ENCODE measurements at regions not wholly inside any gene's neighbourhood (a gene's known extent, or its start where the extent isn't known, plus 50 kb on each side); places are given as distances from the start of the nearest gene placed in this dataset.
"Not testable (repeated sequence)": the region's sequence is repeated elsewhere in the genome, so short reads cannot be mapped to it uniquely, and the experiment has no call there.

DNA sequence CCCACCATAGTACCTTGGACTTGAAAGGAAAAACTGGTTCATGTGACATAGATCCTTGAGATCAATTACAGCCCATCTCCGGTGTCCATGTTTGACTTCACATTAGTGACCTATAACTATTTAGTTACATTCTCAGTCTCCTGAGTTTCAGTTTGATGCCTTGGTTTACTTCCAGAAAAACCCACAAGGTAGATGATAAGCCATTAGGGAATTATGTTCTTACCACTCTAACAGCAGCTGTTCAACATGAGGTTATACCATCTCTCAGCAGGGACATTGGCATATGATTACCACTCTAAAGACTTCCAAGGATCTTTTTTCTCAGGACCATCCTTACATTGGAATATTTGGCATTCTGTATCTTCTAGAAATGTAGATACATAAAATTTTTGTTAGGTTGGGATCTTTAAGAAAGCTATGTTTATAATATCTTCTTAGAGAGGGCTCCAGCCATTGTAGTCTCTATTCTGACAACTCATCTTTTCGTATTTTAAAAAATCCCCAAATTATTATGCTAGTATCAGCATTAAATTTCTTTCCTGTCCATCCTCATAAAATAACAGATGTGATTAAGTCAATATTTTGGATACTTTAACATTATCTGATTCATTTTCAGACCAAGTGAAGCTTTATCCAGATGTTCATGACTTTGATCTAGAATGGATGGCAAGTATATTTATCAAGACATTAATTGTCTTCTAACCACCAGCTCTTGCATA, 258.9 kb downstream of the RDH14 start:
- DNase-seq = no peak

DNA sequence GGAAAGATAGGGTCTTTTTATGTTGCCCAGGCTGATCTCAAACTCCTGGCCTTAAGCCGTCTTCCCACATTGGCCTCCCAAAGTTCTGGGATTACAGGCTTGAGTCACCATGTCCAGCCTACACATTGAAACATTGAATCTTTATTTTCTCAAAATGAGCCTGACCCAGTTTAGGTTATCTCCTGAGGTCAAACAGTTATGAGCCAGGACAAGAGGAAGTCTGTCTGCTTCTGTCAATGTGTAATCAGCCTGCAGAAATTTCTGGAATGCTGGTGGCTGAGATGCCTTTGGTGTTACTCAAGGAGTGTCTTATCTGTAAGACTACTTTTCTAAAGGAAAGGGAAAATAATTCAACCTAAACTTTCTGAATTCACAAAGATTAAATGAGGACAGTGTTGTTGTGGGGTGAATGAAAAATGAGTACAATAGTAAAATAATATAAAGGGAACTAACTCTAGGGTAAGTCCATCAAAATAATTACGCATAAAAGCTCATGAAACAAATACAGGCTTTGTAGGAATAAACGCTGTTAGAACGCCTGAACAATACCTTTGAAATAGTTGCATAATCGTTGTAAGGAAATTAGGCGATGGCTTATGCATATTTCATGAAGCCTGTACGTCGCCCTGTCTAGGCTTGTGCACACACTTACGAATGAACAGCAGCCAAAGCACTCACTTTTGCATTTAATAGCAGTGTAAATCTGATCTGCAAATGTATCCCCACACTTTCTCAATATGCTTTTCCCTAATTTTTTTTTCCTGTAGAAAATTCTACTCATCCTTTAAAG, 260.8 kb downstream of the RDH14 start:
- no peak for DNase-seq

DNA sequence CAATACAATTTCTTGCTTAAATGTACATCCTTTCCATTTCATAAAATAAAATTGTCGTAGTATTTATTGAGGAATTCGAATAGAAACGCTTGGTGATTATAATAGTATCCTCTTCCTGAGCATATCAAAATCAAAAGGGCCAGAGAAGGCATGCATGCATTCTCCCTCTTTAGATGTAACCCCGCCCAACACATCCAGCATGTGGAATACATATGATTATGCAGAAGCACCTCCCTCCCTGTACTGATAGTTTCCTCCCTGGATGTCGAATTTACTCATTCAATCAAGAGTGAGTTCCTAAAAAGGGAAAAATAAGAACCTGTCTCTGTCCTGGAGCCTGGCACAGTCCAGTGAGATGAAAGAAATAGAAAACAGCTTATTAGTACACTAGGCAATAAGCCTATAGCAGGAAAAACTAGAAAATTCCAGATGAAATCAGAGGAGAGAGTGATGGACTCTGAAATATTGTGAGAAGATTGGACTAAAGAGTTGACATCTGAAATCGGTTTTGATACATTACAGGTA, 262.9 kb downstream of the RDH14 start:
- DNase-seq = no peak

DNA sequence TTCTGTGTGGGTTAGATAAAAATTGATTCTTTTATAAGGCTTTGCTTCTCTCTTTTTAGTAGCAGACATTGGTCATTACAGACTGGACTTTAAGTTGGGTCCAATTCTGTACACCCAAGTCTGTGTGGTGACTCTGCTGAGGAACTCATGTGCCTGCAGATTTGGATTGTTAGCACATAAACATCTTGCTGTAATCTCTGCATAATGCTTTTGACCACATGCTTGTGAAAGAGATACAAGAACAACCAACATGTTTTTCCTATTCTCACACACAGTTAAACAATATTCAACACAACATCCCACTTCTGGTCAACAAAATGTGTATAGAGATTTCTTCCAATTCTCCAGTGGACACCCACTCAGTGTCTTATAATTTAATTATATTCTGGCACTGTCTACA, 270.1 kb downstream of the RDH14 start:
- no peak for DNase-seq

DNA sequence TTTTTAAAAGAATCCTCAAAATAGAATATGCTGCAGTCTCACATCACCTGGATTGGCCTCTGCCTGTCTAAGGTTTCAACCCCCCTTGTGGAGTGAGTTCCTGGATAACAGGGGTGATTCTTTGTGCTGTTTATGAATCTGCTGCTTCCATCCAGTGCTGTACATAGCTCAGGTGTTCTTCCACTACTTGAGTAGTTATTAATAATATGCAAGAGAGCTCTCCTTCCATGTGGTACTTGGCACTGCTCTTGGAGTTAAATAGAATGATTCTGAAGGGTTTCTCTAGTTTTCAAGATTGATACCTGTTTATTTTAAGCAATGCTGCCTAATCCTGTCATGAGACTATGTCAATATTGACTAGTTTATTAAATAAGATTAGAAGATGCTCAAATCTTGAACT, 273.6 kb downstream of the RDH14 start:
- DNase-seq = no peak

DNA sequence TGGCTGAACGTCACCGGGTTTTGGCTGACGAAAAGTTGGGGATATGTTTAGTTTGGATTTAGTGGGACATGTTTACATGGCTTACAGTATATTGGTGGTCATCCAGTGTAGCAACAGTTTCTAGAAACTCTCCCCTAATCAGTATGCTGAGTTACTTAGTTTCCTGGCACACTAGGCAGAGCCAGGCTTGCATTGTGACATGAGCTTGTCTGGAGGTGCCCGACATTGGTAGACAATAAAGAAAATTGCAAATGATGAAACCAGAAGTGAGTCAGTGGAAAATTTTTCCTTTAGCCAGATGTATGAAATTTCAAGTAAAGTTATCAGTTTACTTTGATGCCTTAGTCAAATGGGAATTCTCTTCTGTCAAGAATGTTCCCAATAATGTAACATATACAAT, 276.1 kb downstream of the RDH14 start:
- DNase-seq = no peak

DNA sequence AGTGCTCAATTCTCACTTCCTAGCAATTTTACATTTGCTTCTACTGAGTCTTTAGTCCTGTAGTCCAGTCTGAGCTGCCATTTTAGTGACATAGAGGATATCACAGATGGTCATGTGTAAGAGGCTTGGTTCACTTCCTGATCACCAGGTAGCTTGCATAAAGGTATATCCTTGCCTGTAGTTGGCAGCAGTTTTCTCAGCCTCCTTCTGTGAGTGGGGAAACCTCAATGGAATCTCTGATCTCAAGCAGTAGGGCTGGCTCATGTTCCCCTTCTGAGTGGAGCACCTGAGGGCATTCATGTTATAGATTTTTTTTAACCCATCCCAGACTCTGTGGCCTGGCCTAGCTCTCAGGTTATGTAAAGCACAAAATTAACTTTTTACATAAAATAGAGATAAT, 278.4 kb downstream of the RDH14 start:
- no peak for DNase-seq

DNA sequence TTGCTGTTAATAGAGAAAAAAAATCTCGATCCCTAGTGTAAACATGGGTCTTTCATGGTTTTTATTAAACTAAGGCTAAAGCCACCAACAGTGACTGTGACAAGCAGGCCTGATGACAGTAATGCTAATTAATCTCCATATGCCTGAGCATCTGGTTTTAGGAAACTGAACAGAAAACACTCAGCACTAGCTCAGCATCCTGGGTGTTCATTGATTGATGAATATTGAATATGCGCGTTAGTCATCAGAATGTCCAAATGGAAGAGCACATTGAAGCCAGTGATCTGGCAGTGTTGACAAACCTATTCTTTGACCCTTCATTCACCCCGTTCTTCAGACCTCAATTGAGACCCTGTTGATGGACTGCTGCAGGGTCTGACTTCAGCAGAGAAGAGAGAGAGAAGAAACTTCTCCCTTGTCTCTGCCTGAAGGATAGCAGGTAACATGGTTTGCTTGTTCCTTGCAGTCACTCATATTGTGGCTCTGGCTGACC, 283.8 kb downstream of the RDH14 start:
- DNase-seq = no peak

DNA sequence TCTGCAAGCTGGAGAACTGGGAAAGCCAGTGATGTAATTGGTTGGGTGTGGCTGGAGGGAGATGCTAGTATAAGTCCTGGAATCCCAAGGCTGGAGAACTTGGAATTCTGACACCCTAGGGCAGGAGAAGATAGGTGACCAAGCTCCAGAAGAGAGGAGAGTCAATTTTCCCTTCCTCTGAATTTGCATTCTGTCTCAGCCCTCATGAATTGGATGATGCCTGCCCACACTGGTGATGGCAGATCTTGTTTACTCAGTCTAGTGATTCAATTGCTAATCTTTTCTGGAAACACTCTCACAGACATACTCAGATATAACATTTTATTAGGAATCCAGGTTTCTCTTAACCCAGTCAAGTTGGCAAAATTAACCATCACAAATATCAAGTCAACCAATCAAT, 287.2 kb downstream of the RDH14 start:
- DNase-seq = no peak

DNA sequence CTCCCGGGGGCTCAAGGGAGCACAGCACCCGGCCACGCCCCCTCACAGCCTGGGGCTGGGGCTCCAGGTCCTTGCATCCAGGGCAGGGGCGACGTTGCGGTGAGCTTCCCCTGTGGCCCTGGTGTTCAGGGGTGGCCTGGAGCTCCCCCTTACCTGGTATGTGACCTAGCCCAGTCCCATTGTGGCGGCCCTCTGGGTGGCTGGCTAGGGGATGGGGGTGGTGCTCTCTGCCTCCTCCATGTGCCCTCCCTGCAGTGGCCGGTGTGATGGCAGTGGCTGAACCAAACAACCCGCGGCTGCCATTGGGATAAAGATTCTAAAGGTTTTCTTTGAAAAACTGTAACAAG, 288.3 kb downstream of the RDH14 start:
- DNase-seq = no peak

DNA sequence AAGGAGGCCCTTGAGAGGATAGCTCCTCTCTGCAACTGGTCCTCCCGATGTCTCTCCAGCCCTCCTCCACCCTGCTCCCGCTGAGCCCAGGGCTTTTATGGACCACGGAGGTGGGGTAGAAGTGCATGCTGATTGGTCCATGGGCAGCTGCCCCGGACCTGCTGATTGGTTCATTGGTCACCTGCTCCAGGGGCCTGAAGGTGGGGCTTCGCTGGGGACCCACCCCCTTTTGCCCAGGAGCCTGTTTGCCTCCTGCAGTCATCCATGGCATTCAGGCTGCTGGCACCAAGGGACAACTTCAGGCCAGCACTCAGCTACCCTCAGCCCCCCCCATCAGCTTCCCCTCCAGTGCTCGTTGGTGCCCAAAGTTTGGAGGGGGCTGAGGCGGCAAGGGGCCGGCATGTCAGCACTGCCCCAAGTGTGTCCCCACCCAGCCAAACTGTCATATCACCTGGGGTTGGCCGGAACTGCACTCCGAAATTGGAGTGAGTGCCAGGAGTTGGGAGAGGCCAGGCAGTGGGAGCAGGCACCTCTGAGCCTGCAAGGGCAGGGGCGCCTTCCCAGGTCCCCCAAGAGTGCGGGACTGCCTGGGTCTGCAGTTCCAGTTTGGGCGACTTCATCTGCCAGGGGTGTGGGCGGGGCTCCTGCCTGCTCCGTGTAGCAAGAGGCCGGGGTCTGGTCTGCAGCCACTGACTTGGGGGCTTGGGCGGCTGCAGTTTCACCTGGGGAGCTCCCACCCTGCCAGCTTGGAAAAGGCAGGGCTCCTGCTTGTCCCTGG, 288.9 kb downstream of the RDH14 start:
- no peak for DNase-seq

DNA sequence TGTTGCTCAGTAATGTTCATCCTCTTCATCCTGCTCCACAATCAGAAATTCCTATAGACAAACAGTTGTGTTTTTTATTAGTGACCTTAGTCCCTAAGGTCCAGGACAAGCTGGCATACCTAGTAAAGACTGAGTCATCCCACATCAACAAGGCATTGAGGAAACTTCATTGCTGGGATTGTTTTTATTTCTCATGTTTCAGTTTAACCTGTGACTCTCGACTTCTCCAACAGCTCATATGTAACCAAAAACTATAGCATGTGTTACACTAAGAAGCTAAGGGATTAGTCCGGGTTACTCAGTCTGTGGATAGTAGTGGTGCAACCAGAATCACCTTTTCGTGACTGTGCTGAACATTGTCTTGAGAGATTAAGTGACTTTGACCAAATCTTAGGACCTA, 292.1 kb downstream of the RDH14 start:
- no peak for DNase-seq

DNA sequence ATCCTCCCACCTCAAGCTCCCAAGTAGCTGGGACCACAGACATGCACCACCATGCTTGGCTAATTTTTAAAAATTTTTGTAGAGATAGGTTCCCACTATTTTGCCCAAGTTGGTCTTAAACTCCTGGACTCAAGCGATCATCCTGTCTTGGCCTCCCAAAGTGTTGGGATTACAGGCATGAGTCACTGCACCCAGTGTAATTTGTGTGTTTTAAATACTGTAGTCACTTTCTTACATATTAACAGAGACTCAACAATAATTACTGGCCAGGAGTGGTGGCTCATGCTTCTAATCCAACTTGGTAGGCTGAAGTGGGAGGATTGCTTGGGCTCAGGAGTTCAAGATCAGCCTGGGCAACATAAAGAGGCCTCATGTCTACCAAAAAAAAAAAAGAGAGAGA, 293.0 kb downstream of the RDH14 start:
- DNase-seq = no peak

DNA sequence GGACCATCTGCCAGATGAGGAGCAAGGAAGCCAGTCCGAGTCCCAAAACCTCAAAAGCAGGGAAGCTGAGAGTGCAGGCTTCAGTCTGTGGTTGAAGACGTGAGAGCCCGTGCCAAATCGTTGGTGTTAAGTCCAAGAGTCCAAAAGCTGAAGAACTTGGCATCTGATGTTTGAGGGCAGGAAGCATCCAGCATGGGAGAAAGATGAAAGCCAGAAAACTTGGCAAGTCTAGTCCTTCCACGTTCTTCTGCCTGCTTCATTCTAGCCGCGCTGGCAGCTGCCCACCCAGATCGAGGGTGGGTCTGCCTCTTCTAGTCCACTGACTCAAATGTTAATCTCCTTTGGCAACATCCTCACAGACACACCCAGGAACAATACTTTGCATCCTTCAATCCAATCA, 293.8 kb downstream of the RDH14 start:
- DNase-seq = not testable (repeated sequence)

DNA sequence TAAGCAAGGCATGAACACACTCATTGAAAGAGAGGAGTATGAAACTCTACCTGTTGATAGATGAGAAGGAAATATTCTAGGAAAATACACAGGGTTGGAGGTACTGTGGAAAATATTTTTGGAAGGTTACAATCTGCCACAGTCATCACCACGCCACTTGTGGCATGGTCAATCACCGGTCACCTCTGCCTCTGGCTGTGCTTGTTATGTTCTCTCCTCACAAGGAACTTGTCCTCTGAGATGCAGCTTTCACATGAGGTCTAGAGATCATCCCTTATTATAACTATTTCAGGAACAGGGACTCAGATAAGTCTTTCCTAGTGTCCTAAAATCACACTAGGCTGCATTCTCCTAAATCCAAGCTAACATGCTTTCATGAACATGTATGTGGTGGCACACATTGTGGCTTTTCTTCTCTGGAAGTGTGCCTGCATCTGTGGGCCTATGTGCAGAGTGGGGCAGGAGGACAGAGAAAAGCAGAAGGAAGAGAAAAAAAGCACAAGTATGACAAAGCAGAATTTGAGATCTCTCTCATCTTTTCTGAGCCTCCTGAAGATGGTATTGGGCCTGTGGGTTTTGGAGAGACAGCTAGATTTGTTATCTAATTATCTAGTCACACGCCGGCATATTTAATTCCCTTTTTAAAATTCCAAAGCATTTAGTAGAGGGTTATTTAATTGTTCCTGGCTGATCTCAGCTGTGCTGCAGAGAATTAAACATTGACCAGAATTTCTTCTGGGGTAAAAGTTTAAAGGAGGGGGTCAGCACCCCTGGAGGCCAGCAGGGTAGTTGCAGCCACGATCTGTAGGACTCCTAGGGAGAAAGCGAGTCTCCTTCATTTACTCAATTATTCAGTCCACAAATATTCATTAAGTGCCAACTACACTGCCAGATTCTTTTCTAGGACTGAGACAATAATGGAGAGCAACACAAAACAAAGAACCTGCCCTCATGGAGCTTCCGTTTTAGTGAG, 294.6 kb downstream of the RDH14 start:
- no peak for DNase-seq

DNA sequence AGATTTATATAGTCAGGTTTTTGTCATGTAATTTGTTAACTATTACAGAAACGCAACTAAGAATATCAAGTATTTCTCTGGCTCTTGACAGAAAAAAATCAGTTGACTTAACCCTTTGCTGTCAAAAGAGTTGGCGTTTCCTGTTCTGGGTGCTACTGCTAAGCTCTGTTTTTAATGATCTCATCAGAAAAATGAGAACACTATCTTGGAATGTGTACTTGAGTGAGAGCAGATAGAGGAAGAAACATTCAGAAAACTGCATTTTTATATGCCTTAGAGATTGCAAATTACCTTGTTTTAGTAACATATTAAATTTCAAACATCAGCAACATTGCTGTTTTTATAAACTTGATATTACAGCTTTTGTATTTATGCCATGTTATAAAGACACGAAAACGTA, 297.9 kb downstream of the RDH14 start:
- no peak for DNase-seq

DNA sequence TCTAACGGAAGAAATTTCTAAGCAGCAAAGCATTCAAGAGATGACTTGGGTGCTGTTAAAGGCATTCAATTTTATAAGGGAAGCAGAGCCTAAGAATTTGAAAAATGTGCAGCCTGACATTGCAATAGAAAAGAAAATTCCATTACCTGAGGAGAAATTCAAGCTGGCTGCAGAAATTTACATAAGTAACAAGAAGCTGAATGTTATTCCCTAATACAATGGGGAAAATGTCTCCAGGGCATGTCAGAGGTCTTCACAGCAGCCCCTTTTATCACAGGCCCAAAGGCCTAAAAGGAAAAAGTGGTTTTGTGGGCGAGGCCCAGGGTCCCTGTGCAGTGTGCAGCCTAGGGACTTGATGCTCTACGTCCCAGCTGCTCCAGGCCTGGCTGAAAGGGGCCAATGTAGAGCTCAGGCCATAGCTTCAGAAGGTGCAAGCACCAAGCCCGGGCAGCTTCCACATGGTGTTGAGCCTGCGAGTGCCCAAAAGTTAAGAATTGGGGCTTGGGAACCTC, 306.7 kb downstream of the RDH14 start:
- no peak for DNase-seq

DNA sequence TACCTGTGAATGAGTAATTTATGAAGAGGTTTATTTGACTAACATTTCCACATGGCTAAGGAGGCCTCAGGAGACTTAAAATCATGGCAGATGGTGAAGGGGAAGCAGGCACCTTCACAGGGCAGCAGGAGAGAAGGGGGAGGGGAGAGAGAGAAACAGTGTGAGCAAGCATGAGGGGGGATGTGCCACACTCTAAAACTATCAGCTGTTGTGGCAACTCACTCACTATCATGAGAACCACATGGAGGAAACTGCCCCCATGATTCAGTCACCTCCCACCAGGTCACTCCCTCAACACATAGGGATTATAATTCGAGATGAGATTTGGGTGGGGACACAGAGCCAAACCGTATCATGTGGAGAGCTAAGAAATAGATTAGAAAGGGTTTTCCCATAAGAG, 309.0 kb downstream of the RDH14 start:
- DNase-seq = no peak

DNA sequence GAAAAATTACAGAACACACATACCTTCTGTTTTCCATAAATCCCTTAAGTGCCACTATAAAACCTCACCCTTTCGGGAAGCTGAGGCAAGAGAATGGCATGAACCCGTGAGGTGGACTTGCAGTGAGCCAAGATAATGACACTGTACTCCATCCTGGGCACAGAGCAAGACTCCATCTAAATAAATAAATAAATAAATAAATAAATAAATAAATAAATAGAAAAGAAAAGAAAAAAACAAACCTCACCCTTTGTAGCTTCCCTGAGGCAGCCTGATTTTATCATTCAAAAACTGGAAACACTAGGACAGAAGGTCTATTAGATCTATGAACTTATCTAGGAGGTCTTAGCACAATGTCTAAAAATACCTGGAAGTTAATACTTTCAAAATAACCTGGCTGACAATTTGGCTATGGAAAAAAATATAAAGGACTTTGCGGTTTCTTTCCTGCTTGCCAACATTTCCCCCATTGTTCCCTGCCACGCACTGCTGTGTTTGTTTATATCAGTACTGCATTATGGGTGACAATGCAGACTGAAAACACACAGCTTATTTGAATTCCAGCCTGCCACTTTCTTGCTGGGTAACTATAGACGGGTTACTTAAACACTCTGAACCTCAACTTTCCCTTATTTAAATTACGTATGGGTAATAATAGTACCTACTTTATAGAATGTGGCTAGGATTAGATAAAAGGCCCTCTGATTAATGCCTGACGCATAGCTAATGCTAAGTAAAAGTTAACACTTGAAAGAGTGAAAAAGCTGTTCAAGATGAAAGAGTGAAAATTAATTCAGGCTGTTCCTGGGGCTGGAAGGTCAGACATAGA, 313.0 kb downstream of the RDH14 start:
- no peak for DNase-seq

DNA sequence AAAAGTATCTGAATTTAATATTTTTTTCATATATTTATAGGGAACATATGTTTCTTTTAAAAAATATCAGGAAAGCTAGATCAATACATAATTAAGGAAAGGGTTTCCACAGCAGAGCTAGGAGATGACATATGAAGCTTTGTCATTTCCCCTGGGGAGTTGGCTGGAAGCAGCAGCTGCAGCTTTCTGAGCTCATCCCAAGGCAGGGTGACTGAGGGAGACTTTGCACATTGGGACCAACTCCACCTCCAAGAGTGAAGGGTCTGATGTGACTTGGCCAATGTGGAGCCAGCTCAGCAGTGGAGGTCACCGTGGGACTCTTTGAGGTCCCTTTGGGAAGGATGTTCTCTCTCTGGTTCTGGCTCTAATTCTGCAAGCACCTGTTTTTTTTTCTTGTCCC, 315.1 kb downstream of the RDH14 start:
- no peak for DNase-seq

DNA sequence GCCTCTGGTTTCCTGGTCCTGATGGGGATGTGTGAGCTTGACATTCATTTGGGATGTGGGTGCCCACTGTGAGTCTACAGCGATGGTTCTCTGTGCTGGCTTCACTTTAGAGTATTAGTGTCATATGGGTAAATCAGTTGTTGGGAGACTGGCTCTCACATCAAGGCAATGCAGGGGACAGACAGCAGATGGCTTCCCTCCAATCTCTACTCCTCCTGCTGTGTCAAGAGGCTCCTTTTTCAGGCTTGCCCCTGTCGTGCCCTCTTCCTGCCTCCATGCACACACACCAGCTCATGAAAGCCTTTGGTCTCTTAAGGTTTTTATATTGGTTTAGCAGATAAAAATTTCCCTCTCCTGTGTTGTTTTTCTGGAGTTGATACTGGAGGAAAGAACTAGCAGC, 315.6 kb downstream of the RDH14 start:
- DNase-seq = peak; percentile 38

All from NCI-H510A treated with DMSO at 0.1 percent for 48 hours (cell line).